ENCODE measurements at regions not wholly inside any gene's neighbourhood (a gene's known extent, or its start where the extent isn't known, plus 50 kb on each side); places are given as distances from the start of the nearest gene placed in this dataset.

GRCh38 chr11:29002816-29003215 lies 894.6 kb downstream of the METTL15 start:
- 0 out of 2 replicates have a peak, but pooled peaks cover 3% of the 10 kb centered on the region for H3K9me2 ChIP-seq (ENCODE audit: insufficient read depth)
- DNase-seq: no peak
- H3K4me1 ChIP-seq (ENCODE audit: insufficient read depth): no peaks in the 10 kb centered on the region; the same call in 1 of the 2 replicates
- H2AFZ ChIP-seq: no peak overlapping the region
- no peak for TF ChIP-seq EZH2phosphoT487 (IDR thresholded peaks at IDR 0.05; ENCODE audit: insufficient read depth, low read depth)
- no peak for TF ChIP-seq EZH2 (IDR thresholded peaks at IDR 0.05; ENCODE audit: insufficient read depth, poor library complexity, severe bottlenecking)
- no peaks in the 10 kb centered on the region for H4K20me1 ChIP-seq (ENCODE audit: insufficient read depth)
- H3K9ac ChIP-seq: no peak overlapping the region
- 26 to 36% methylated on average over 3 of the region's 3 CpGs for WGBS, 2 experiments (ENCODE audit: low coverage in 1 of 2, low lambda C conversion rate in 2 of 2, missing lambda C conversion rate in 2 of 2)
- H3K4me2 ChIP-seq (ENCODE audit: unreplicated experiment): no peak overlapping the region
- H3K4me3 ChIP-seq: no peak overlapping the region
- H3K27ac ChIP-seq: no peak overlapping the region
- in situ Hi-C loops (cut with MboI): no loop called here
- H3F3A ChIP-seq (ENCODE audit: insufficient read depth): no peaks in the 10 kb centered on the region
- no peaks in the 10 kb centered on the region for H3K9me3 ChIP-seq (ENCODE audit: low read depth)
- H3K79me2 ChIP-seq (ENCODE audit: insufficient read depth): no peaks in the 10 kb centered on the region
- no peaks in the 10 kb centered on the region for H3K36me3 ChIP-seq (ENCODE audit: low read depth)
- H3K27me3 ChIP-seq (replicated peaks; ENCODE audit: insufficient read depth): no peaks in the 10 kb centered on the region

GRCh38 chr11:28999620-29000019 lies 891.4 kb downstream of the METTL15 start:
- Histone ChIP-seq H3K36me3 (ENCODE audit: low read depth) (no peaks in the 10 kb centered on the region), H3K4me2 (ENCODE audit: unreplicated experiment) (no peak overlapping the region), H3K27me3 (replicated peaks; ENCODE audit: insufficient read depth) (no peaks in the 10 kb centered on the region), H4K20me1 (ENCODE audit: insufficient read depth) (no peaks in the 10 kb centered on the region), H3F3A (ENCODE audit: insufficient read depth) (no peaks in the 10 kb centered on the region), H3K4me1 (ENCODE audit: insufficient read depth) (no peaks in the 10 kb centered on the region), H3K9ac (no peak overlapping the region), H3K9me3 (ENCODE audit: low read depth) (no peaks in the 10 kb centered on the region), H3K4me3 (no peak overlapping the region), H3K79me2 (ENCODE audit: insufficient read depth) (no peaks in the 10 kb centered on the region), H3K9me2 (ENCODE audit: insufficient read depth) (no peaks in the 10 kb centered on the region), H3K27ac (no peak overlapping the region), H2AFZ (no peak overlapping the region)
- DNase-seq: no peak
- WGBS, 2 experiments (ENCODE audit: low coverage in 1 of 2, low lambda C conversion rate in 2 of 2, missing lambda C conversion rate in 2 of 2): 28 to 31% methylated on average over 1 of the region's 1 CpG
- in situ Hi-C loops (cut with MboI): no loop called here
- TF ChIP-seq EZH2phosphoT487 (IDR thresholded peaks at IDR 0.05; ENCODE audit: insufficient read depth, low read depth) (no peak), EZH2 (IDR thresholded peaks at IDR 0.05; ENCODE audit: insufficient read depth, poor library complexity, severe bottlenecking) (no peak)

GRCh38 chr11:28992996-28993395 lies 884.8 kb downstream of the METTL15 start:
- Histone ChIP-seq H3K4me2 (ENCODE audit: unreplicated experiment) (no peak overlapping the region), H3K79me2 (ENCODE audit: insufficient read depth) (no peaks in the 10 kb centered on the region), H3K9ac (no peak overlapping the region), H3K4me3 (no peak overlapping the region), H2AFZ (no peak overlapping the region), H3K36me3 (ENCODE audit: low read depth) (no peaks in the 10 kb centered on the region), H3K9me3 (ENCODE audit: low read depth) (no peaks in the 10 kb centered on the region), H3K27ac (no peak overlapping the region), H3K9me2 (ENCODE audit: insufficient read depth) (no peaks in the 10 kb centered on the region), H3K27me3 (replicated peaks; ENCODE audit: insufficient read depth) (no peaks in the 10 kb centered on the region), H3F3A (ENCODE audit: insufficient read depth) (no peaks in the 10 kb centered on the region), H4K20me1 (ENCODE audit: insufficient read depth) (no peaks in the 10 kb centered on the region), H3K4me1 (ENCODE audit: insufficient read depth) (no peaks in the 10 kb centered on the region)
- DNase-seq: no peak
- 43 to 44% methylated on average over 2 of the region's 2 CpGs for WGBS, 2 experiments (ENCODE audit: low coverage in 1 of 2, low lambda C conversion rate in 2 of 2, missing lambda C conversion rate in 2 of 2)
- no peak for TF ChIP-seq EZH2phosphoT487 (IDR thresholded peaks at IDR 0.05; ENCODE audit: insufficient read depth, low read depth)
- in situ Hi-C loops (cut with MboI): no loop called here

- H3F3A ChIP-seq (ENCODE audit: insufficient read depth): no peaks in the 10 kb centered on the region
- no peak overlapping the region for H3K27ac ChIP-seq
- no peaks in the 10 kb centered on the region for H3K36me3 ChIP-seq (ENCODE audit: low read depth)
- no peaks in the 10 kb centered on the region for H3K9me3 ChIP-seq (ENCODE audit: low read depth)
- 52 to 57% methylated on average over 4 of the region's 4 CpGs for WGBS, 2 experiments (ENCODE audit: low coverage in 1 of 2, low lambda C conversion rate in 2 of 2, missing lambda C conversion rate in 2 of 2)
- no peaks in the 10 kb centered on the region for H4K20me1 ChIP-seq (ENCODE audit: insufficient read depth)
- no peak overlapping the region for H3K4me3 ChIP-seq
- H3K4me2 ChIP-seq (ENCODE audit: unreplicated experiment): no peak overlapping the region
- no peak for TF ChIP-seq EZH2phosphoT487 (IDR thresholded peaks at IDR 0.05; ENCODE audit: insufficient read depth, low read depth)
- no peak for TF ChIP-seq EZH2 (IDR thresholded peaks at IDR 0.05; ENCODE audit: insufficient read depth, poor library complexity, severe bottlenecking)
- H3K79me2 ChIP-seq (ENCODE audit: insufficient read depth): no peaks in the 10 kb centered on the region
- in situ Hi-C loops (cut with MboI): no loop called here
- no peaks in the 10 kb centered on the region for H3K27me3 ChIP-seq (replicated peaks; ENCODE audit: insufficient read depth)
- DNase-seq: no peak
- no peak overlapping the region for H3K9ac ChIP-seq
- H2AFZ ChIP-seq: no peak overlapping the region
- H3K9me2 ChIP-seq (ENCODE audit: insufficient read depth): no peaks in the 10 kb centered on the region
- 0 out of 2 replicates have a peak, but pooled peaks cover 9% of the 10 kb centered on the region for H3K4me1 ChIP-seq (ENCODE audit: insufficient read depth)
Observed at GRCh38 chr11:28984231-28984630, 876.0 kb downstream of the METTL15 start.

- no peak overlapping the region for H3K4me2 ChIP-seq (ENCODE audit: unreplicated experiment)
- H3K9me2 ChIP-seq (ENCODE audit: insufficient read depth): no peaks in the 10 kb centered on the region
- no peaks in the 10 kb centered on the region for H3F3A ChIP-seq (ENCODE audit: insufficient read depth)
- no peak for DNase-seq
- no peak overlapping the region for H3K9ac ChIP-seq
- 52 to 59% methylated on average over 3 of the region's 3 CpGs for WGBS, 2 experiments (ENCODE audit: low coverage in 1 of 2, low lambda C conversion rate in 2 of 2, missing lambda C conversion rate in 2 of 2)
- in situ Hi-C loops (cut with MboI): no loop called here
- no peaks in the 10 kb centered on the region for H4K20me1 ChIP-seq (ENCODE audit: insufficient read depth)
- no peaks in the 10 kb centered on the region for H3K79me2 ChIP-seq (ENCODE audit: insufficient read depth)
- 0 out of 2 replicates have a peak, but pooled peaks cover 9% of the 10 kb centered on the region for H3K4me1 ChIP-seq (ENCODE audit: insufficient read depth)
- no peaks in the 10 kb centered on the region for H3K9me3 ChIP-seq (ENCODE audit: low read depth)
- TF ChIP-seq EZH2 (IDR thresholded peaks at IDR 0.05; ENCODE audit: insufficient read depth, poor library complexity, severe bottlenecking) (no peak), EZH2phosphoT487 (IDR thresholded peaks at IDR 0.05; ENCODE audit: insufficient read depth, low read depth) (no peak)
- no peaks in the 10 kb centered on the region for H3K27me3 ChIP-seq (replicated peaks; ENCODE audit: insufficient read depth)
- H3K4me3 ChIP-seq: no peak overlapping the region
- no peaks in the 10 kb centered on the region for H3K36me3 ChIP-seq (ENCODE audit: low read depth)
- no peak overlapping the region for H3K27ac ChIP-seq
- H2AFZ ChIP-seq: no peak overlapping the region
Observed at GRCh38 chr11:28983780-28984179, 875.6 kb downstream of the METTL15 start.
